Activated T-cell treated with anti-CD3 and anti-CD28 coated beads, Interleukin-2, amount 50 U/mL, for 72 hours (primary cell): ENCODE measurements at regions not wholly inside any gene's neighbourhood (a gene's known extent, or its start where the extent isn't known, plus 50 kb on each side); places are given as distances from the start of the nearest gene placed in this dataset.

Source experiments
- ATAC-seq, 2 donors: fragments of 150-1000 bp; cut with Tn5 transposase; replicated peaks in 1 of 2; 2 replicates each; pipeline ENCODE4 v1.10.0; 2021; ENCODE audit warnings: moderate library complexity in 2 of 2, mild to moderate bottlenecking in 1 of 2
- DNase-seq, 2 donors: peaks; one replicate each; pipeline ENCODE4 v3.0.0; 2021 to 2022; ENCODE audit warnings: mixed read lengths in 1 of 2
- H3K27ac Mint-ChIP-seq: one replicate; pipeline ENCODE4 v1.8.0; 2022; ENCODE audit warnings: mild to moderate bottlenecking, moderate library complexity, mixed read lengths
- H3K27me3 Mint-ChIP-seq: one replicate; pipeline ENCODE4 v1.8.0; 2022; ENCODE audit warnings: low read depth, mixed read lengths
- H3K36me3 Mint-ChIP-seq, 2 donors: one replicate each; pipeline ENCODE4 v1.8.0; 2022; ENCODE audit warnings: mixed read lengths in 2 of 2, mild to moderate bottlenecking in 1 of 2; ENCODE audit not compliant: insufficient read depth in 2 of 2
- H3K4me1 Mint-ChIP-seq: one replicate; pipeline ENCODE4 v1.8.0; 2022; ENCODE audit warnings: low read depth, mixed read lengths
- H3K4me3 Mint-ChIP-seq, 2 donors: one replicate each; pipeline ENCODE4 v1.8.0; 2022; ENCODE audit warnings: mild to moderate bottlenecking in 2 of 2, mixed read lengths in 2 of 2, moderate library complexity in 2 of 2
- H3K9me3 Mint-ChIP-seq, 2 donors: one replicate each; pipeline ENCODE4 v1.8.0; 2022; ENCODE audit warnings: mixed read lengths in 2 of 2

DNA sequence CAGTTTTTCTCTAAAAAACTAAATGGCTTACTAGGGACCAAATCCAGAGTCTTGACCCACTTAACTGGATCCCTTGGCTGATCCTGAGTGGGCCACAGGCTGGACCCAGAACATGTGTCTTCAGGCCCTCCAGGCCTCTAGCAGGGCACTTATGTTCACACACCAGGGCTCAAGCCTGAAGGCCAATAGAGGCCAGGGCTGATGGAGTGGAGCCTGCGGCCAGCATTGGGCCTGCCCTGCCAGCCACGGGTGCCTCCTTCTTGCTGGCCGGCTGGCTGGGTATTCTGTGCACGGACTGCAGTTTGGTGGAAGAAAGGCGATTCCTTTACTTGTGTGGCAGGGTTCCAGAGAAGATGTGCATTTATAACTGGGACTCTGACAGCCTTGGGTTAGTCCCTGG lies 103.0 kb upstream of the ZNF32 start:
- no peak overlapping the region for H3K27ac Mint-ChIP-seq
- H3K27me3 Mint-ChIP-seq = peaks cover 9% of the 10 kb centered on the region
- H3K9me3 Mint-ChIP-seq = no peaks in the 10 kb centered on the region
- H3K4me3 Mint-ChIP-seq = no peak overlapping the region
- no peaks in the 10 kb centered on the region for H3K36me3 Mint-ChIP-seq
- H3K4me1 Mint-ChIP-seq = no peaks in the 10 kb centered on the region
- no peak for DNase-seq
- no peak for ATAC-seq

DNA sequence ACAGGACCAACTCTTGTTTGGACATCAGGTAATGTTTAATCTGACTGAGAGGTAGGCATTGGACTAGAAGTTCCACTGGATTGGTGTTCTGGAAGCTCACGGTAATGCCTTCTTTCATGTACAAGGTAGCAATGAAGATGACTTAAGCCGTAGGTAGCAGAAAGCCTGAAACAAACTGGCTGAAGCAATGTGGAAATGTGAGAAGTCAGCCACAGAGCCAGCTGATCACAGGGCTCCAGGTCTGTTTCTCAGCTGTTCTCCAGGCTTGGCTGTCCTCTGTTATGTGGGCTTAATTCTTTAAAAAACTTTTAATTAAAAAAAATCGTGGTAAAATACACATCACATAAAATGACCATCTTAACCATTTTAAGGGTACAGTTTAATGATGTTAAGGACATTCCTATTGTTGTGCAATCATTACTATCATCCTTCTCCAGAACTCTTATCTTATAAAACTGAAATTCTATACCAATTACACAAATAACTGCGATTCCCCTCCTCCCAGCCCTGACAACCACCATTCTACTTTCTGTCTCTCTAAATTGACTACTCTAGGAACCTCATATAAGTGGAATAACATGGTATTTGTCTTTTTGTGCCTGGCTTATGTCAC lies 101.4 kb upstream of the ZNF32 start:
- Mint-ChIP-seq H3K27ac (no peak overlapping the region), H3K36me3 (no peaks in the 10 kb centered on the region), H3K27me3 (peaks cover 9% of the 10 kb centered on the region), H3K4me3 (no peak overlapping the region), H3K9me3 (no peaks in the 10 kb centered on the region), H3K4me1 (no peaks in the 10 kb centered on the region)
- no peak for DNase-seq
- no peak for ATAC-seq

DNA sequence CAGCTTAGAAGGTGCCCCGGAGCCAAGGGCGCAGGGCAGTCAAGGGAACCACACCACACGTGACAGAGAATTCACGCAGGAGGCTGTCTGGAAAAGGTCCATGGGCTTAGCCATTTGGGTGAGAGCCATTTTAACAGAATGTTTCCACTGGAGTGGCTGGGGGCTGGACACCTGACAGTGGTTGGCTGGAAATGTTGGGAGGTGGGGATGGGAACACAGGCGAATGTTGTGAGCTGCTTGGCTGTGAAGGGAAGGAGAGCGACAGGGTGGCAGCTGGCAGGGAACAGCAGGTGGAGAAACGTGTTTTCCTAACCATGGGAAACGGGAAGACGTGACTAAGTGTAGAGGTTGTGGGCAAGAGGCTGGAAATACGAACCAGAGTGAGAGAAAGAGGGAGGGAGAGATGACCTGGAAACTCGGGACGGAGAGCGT lies 100.5 kb upstream of the ZNF32 start:
- H3K36me3 Mint-ChIP-seq = no peaks in the 10 kb centered on the region
- H3K4me3 Mint-ChIP-seq = no peak overlapping the region
- H3K27me3 Mint-ChIP-seq = peaks cover 9% of the 10 kb centered on the region
- no peak for DNase-seq
- no peaks in the 10 kb centered on the region for H3K4me1 Mint-ChIP-seq
- ATAC-seq = no peak
- H3K27ac Mint-ChIP-seq = no peak overlapping the region
- no peaks in the 10 kb centered on the region for H3K9me3 Mint-ChIP-seq

DNA sequence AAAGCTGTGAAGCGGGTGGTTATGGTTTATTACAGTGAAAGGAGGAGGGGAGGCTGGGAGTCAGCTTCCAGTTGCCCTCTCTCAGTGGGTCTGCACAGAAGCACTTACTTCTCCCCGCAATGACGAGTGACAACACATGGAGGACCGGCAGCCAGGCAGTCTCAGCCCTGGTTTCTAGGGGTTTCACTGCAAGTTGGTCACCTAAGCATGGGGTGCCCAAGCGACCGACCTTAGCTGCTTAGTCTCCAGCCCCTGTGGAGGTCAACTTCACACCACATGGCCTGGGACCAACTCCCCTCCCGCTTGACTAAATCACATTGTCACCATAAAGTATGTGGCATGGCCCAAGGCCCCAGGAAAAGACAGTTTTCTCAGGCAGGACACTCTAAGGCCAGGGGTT lies 99.9 kb upstream of the ZNF32 start:
- no peak overlapping the region for H3K27ac Mint-ChIP-seq
- no peak for DNase-seq
- no peaks in the 10 kb centered on the region for H3K9me3 Mint-ChIP-seq
- no peak overlapping the region for H3K4me3 Mint-ChIP-seq
- ATAC-seq = no peak
- H3K36me3 Mint-ChIP-seq = no peaks in the 10 kb centered on the region
- H3K4me1 Mint-ChIP-seq = no peaks in the 10 kb centered on the region
- H3K27me3 Mint-ChIP-seq = peaks cover 9% of the 10 kb centered on the region

DNA sequence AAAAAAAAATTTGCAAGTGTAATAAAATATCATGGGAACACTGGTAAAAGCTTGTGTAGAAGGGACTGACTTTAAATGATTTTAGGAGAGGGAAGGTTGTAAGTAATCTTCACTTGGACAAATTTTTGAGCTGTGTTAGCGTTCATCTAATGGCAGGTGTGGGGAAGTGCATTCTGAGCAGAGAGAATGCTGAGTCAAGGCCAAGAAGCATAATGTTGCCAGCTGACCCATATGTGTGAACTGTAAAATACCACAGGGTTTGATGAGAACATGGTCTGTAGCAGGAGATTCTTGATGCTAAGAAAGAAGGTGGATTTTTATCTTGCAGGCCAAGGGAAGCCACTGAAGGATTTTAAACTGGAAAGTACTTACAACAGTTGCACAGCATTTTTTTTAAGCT lies 98.2 kb upstream of the ZNF32 start:
- DNase-seq (no peak), ATAC-seq (no peak)
- Mint-ChIP-seq H3K4me3 (no peak overlapping the region), H3K27me3 (peaks cover 9% of the 10 kb centered on the region), H3K36me3 (no peaks in the 10 kb centered on the region), H3K9me3 (no peaks in the 10 kb centered on the region), H3K27ac (no peak overlapping the region), H3K4me1 (no peaks in the 10 kb centered on the region)

DNA sequence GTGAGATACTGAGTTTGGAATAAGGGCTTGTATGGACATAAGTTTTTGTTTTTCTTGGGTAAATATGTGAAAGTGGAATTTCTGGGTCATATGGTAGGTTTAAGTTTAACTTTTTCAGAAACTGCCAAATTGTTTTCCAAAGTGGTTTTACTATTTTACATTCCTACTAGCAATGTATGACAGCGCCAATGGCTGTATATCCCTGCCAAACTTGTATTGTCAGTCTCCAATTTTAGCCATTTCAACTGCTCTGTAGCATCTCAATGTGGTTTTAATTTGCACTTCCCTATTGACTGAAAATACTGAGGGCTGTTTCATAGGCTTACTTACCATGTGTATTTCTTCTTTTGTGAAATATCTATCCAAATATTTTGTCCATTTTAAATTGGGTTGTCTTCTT lies 90.5 kb upstream of the ZNF32 start:
- H3K4me1 Mint-ChIP-seq = no peaks in the 10 kb centered on the region
- no peak overlapping the region for H3K4me3 Mint-ChIP-seq
- DNase-seq (no peak), ATAC-seq (no peak)
- H3K36me3 Mint-ChIP-seq = no peaks in the 10 kb centered on the region
- no peaks in the 10 kb centered on the region for H3K9me3 Mint-ChIP-seq
- H3K27me3 Mint-ChIP-seq = no peaks in the 10 kb centered on the region
- H3K27ac Mint-ChIP-seq = no peak overlapping the region

DNA sequence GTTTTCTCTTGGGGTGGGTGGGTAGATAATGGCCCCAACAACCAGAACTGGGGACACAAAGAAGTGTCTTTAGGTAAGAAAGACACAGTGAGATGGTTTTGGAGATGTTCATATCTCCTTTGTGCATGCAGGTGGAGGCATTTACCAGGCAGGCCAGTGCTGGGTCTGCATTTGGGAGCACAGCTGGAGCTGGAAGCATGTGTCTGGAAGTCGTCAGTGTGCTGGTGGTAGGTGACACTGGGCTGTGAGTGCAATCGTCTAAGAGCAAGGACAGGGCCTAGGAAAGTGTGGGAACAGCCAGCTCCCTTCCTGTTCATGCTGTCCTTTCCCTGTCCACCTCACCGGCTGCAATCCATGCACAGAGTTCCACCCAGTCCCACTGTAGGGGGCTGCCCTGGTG lies 88.3 kb upstream of the ZNF32 start:
- Mint-ChIP-seq H3K27ac (no peak overlapping the region), H3K9me3 (peaks cover 0 to 2% of the 10 kb centered on the region in 2 donors), H3K36me3 (no peaks in the 10 kb centered on the region), H3K4me3 (no peak overlapping the region), H3K4me1 (no peaks in the 10 kb centered on the region), H3K27me3 (peaks cover 2% of the 10 kb centered on the region)
- ATAC-seq (no peak), DNase-seq (no peak)

DNA sequence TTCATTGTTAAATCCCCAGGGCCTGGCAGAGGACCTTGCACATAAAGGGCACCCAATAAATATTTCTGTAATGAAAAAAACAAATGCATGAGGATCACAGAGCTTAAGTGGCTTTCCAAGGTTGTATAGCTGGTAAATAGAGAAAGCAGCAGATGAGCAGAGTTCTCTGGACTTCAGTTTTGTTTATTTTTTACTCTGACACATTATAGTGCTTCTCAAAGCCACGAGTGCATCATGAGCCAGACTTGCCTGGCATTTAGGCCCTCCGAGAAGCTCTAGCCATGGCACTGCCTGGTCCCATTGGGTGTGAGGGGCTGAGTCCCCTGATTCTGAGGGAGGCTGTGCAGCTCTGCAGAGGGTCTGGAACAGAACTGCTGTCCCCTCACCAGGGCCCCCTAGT lies 87.2 kb upstream of the ZNF32 start:
- no peak overlapping the region for H3K4me3 Mint-ChIP-seq
- peaks cover 8% of the 10 kb centered on the region for H3K27me3 Mint-ChIP-seq
- ATAC-seq (no peak), DNase-seq (no peak)
- peaks cover 0 to 7% of the 10 kb centered on the region in 2 donors for H3K9me3 Mint-ChIP-seq
- no peaks in the 10 kb centered on the region for H3K4me1 Mint-ChIP-seq
- no peak overlapping the region for H3K27ac Mint-ChIP-seq
- H3K36me3 Mint-ChIP-seq = no peaks in the 10 kb centered on the region

DNA sequence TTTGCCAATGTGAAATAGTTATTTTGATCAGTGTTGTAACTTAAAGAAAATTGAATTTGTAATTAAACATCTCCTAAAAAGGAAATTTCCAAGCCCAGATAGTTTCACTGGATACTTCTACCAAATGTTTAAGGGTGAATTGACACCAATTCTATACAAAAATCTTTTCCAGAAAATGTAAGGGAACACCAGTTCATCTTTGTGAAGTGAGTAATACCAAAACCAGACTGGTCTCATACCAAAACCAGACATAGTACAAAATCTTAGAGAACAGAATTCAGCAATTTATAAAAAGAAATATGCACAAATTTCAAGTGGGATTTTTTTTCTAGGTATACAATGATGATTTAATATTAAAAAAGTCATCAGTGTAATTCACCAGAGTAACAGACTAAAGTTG lies 86.0 kb upstream of the ZNF32 start:
- Mint-ChIP-seq H3K36me3 (peaks cover 0 to under 1% of the 10 kb centered on the region in 2 donors), H3K9me3 (peaks cover 1 to 7% of the 10 kb centered on the region in 2 donors), H3K4me3 (no peak overlapping the region), H3K27ac (no peak overlapping the region), H3K4me1 (no peaks in the 10 kb centered on the region), H3K27me3 (peaks cover 8% of the 10 kb centered on the region)
- ATAC-seq (no peak), DNase-seq (no peak)

DNA sequence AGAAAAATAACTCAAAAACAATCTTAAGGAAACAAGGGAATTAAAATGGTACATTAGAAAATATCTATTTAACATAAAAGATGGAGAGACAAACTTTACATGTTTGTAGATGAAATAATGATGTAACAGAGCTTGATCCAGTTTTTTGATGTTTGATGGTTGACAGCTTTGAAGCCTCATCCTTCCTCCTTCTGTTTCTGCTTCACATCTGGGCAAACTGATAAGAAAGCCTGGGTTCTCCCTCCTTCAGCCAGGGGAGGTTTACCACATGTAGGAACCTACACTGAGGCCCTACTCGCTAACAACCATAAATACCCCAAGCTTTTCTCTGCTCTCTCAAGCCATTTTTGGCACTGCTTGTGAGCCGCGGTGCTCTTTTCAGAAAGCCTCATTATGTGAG lies 82.8 kb upstream of the ZNF32 start:
- H3K27me3 Mint-ChIP-seq = peaks cover 8% of the 10 kb centered on the region
- no peak overlapping the region for H3K4me3 Mint-ChIP-seq
- peaks cover 11% of the 10 kb centered on the region in 2 donors for H3K36me3 Mint-ChIP-seq
- no peak overlapping the region for H3K27ac Mint-ChIP-seq
- H3K4me1 Mint-ChIP-seq = no peaks in the 10 kb centered on the region
- DNase-seq = no peak
- no peak for ATAC-seq
- peaks cover 11 to 15% of the 10 kb centered on the region in 2 donors for H3K9me3 Mint-ChIP-seq

DNA sequence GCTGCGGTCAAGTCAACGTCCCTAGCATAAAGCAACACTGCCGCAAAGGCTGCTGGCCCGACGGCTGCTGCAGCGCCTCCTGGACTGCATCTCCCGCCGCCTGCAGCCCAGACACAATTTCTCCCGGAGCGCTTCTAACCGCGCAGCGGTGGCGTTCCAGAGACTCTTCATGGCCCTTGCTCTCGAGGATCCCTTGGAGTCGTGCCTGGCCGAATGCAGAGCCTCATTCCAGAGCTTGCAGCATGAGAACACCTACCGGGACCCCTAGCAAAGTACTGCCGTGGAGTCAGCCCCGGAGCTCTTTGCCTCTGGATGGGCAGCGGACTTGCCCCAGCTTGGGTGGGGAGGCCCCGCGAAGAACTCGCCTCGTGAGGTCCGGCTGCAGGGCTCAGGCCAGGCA lies 79.7 kb upstream of the ZNF32 start:
- Mint-ChIP-seq H3K27me3 (peaks cover 8% of the 10 kb centered on the region), H3K9me3 (peaks cover 11 to 24% of the 10 kb centered on the region in 2 donors), H3K36me3 (peaks cover 13 to 20% of the 10 kb centered on the region in 2 donors), H3K4me3 (no peak overlapping the region), H3K27ac (no peak overlapping the region), H3K4me1 (no peaks in the 10 kb centered on the region)
- no peak for ATAC-seq
- DNase-seq = no peak

DNA sequence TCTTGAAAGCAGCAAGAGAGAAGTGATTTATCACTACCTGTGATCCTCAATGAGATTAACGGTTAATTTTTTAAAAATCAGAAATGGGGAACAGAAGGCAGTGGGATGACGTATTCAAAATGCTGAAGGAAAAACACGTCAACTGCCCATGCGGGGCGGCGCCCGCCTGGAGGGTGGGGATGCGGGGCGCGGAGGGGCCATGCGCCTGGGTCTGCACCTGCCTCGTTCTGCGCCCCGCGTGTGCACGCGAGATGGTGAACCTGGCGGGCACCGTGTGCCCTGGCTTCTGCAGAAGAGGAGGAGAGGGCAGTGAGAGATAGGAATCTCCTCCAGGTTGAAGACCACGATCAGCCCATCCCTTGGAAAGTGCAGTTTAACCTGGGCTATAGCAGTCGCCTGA lies 79.3 kb upstream of the ZNF32 start:
- H3K4me1 Mint-ChIP-seq = no peaks in the 10 kb centered on the region
- no peak for ATAC-seq
- H3K27ac Mint-ChIP-seq = no peak overlapping the region
- H3K36me3 Mint-ChIP-seq = peaks cover 13 to 20% of the 10 kb centered on the region in 2 donors
- DNase-seq = no peak
- peaks cover 11 to 24% of the 10 kb centered on the region in 2 donors for H3K9me3 Mint-ChIP-seq
- peaks cover 8% of the 10 kb centered on the region for H3K27me3 Mint-ChIP-seq
- no peak overlapping the region for H3K4me3 Mint-ChIP-seq

DNA sequence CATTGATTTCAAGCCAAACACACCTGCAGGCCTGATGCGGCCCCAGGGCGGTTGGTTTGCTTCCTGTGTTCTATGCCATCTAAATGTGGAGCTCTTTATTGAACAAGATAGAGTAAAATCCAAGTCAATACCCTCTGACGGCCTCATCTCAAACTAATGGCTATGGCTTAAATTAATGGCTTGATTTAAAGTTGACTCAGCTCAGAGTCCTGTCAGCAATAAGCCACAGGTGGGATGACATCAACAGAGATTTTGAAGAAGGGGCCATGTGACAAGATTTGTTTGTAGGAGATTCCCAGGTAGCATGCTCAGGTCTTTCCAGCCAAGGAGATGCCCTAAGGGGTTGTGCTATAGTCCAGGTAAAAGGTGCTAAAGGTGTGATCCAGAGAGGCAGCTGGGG lies 66.7 kb upstream of the ZNF32 start:
- peaks cover 0 to 3% of the 10 kb centered on the region in 2 donors for H3K36me3 Mint-ChIP-seq
- H3K4me1 Mint-ChIP-seq = no peaks in the 10 kb centered on the region
- H3K27me3 Mint-ChIP-seq = peaks cover 4% of the 10 kb centered on the region
- ATAC-seq (no peak), DNase-seq (no peak)
- no peak overlapping the region for H3K4me3 Mint-ChIP-seq
- H3K27ac Mint-ChIP-seq = no peak overlapping the region
- H3K9me3 Mint-ChIP-seq = peaks cover 3 to 4% of the 10 kb centered on the region in 2 donors

DNA sequence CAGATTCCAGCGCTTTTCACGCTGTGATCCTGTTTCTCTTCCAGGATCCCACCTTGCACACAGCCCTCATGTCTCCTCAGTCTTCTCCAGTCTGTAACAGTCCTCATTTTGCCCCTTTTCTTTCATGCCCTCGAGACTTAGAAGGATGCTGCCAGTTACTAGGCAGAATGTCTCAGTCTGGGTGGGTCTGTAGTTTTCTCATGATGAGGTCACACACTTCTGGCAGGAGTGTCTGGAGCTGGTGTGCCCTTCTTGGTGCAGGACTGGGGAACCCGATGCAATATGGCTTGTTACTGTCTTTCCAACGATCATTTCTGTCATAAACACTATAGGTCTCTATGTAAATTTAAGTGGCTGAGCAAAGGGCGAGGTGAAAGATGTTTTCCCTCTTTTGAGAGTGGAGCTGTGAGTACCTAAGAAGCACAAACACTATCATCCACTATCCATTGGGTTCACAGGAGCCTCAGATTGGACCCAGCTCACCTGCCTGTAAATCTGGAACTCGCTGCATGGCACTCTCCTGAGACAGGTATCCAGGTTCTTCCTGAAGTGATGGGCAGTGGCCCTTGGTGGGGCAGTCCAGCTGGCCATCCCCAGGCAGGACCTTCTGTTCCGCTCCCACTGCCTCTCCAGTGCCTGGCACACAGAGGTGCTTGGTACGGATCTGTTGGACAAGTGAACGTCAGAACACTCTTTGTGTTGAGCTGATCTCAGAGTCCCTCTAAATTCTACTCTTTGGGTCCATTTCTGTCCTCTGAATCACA lies 64.3 kb upstream of the ZNF32 start:
- DNase-seq (no peak), ATAC-seq (no peak)
- Mint-ChIP-seq H3K27me3 (peaks cover 4% of the 10 kb centered on the region), H3K4me3 (no peak overlapping the region), H3K27ac (no peak overlapping the region), H3K9me3 (peaks cover 3 to 4% of the 10 kb centered on the region in 2 donors), H3K4me1 (no peaks in the 10 kb centered on the region), H3K36me3 (peaks cover 0 to 3% of the 10 kb centered on the region in 2 donors)
